HG03066 (cell line): ENCODE measurements at regions not wholly inside any gene's neighbourhood (a gene's known extent, or its start where the extent isn't known, plus 50 kb on each side); places are given as distances from the start of the nearest gene placed in this dataset.

Experiments
- ATAC-seq: cut with Tn5 transposase; IDR thresholded peaks from one replicate; pipeline ENCODE4 v1.9.1; 2021; ENCODE audit warnings: low read depth; ENCODE audit not compliant: unreplicated experiment

GRCh38 chr1:238177960-238178645 lies 287.4 kb upstream of the ZP4 start:
- ATAC-seq, result no peak

GRCh38 chr1:238177351-238177750 lies 286.6 kb upstream of the ZP4 start:
- no peak for ATAC-seq

GRCh38 chr1:238176441-238176840 lies 285.7 kb upstream of the ZP4 start:
- ATAC-seq, result no peak

GRCh38 chr1:238171985-238172384 lies 281.3 kb upstream of the ZP4 start:
- no peak for ATAC-seq

GRCh38 chr1:238161955-238162354 lies 271.2 kb upstream of the ZP4 start:
- ATAC-seq, result no peak

- no peak for ATAC-seq
Measured at GRCh38 chr1:238153939-238154338, 263.2 kb upstream of the ZP4 start.

DNA sequence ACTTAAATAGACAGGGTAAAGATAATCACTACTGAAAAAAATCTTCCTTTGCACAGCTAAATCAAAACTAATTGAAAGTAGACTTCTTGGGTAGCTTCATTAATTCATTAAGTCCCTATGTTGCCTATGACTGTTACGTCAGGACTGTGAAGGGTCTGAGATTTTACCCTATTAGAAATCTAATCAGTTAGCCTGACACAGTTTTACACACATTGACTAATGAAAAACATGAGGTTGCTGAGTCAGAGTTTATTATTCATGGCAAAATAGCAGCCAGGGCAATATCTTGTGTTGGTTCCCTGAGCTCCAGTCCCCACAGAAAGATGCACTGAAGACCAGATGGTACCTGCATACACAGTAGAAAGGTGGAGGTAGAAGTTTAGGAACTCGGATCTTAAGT lies 262.5 kb upstream of the ZP4 start:
- no peak for ATAC-seq

GRCh38 chr1:238152119-238152518 lies 261.4 kb upstream of the ZP4 start:
- no peak for ATAC-seq

GRCh38 chr1:238143038-238143437 lies 252.3 kb upstream of the ZP4 start:
- ATAC-seq, result no peak

DNA sequence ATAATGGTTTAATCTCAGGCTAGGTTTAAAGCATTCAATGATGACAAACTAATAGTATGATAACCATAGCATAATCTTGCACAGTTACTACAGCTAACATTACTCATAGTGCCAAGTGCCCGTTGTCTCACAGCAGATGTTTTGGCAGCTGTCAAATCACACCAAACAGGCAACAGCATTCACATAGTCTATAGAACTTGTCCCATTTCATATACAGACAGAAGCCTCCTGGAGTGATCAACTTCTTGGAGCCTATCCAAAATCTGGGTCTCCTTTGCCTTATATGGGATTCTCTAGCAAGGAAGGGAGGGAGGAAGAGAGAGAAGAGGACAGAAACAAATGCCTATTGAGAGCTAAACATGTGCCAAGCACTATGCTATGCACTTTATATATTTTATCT lies 250.6 kb upstream of the ZP4 start:
- ATAC-seq, result no peak

DNA sequence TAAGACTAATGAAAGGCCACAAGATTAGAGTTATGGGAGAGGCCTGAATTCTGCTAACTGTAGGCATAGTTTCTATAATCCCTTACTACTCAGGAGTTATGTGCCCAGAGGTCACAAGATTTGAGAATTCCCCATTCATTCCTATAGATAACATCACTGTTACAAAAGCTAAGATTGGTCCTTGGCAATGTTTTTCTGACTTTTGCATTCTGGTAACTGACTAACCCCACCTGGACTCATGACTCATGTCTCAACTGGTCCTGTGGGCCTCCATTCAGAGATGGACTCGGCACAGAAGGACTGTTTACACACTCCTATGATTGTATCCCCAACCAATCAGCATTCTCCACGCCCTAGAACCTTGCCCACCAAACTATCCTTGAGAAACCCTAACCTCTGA lies 249.0 kb upstream of the ZP4 start:
- ATAC-seq, result no peak

GRCh38 chr1:238138059-238138626 lies 247.4 kb upstream of the ZP4 start:
- no peak for ATAC-seq

DNA sequence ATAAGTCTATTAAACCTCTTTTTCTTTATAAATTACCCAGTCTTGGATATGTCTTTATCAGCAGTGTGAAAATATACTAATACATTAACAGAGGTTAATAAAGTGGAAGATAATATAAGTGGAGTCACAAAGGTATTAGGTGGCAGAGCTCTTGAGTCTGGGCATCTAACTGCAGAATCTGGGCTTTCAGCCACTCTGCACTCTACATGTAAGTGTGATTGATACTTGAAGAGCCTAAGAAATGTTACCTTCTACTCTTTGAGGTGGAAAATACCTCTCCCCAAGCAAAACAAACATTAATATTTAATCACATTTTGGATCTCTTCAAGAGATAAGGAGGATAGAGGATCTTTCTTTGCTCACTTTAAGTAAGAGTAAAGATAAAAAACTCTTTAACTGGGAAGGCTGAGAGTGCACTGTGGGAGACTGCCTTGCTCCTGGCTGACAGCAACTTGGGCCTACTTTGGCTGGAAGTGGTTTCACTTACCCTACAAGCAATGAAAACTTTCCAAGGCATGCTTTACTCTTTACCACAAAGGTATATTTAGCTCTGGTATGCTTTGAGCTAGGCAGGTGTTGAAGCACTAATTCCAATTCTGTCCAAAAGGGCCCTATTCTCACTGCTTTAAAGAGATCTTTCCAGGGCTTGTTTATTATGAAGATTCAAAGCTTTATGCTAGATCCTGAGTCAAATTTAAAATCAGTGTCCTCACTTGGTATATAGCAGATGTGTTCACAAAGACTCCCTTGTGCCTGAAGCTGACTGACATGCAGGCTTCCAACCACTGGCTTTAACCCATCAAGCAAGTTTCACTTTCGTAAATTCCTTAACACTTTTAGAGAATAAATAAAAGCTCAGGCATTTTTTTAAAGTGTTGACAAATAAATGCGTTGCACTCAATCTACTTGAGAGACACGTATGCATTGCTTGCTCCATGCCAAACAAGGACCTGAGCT lies 245.3 kb upstream of the ZP4 start:
- no peak for ATAC-seq

DNA sequence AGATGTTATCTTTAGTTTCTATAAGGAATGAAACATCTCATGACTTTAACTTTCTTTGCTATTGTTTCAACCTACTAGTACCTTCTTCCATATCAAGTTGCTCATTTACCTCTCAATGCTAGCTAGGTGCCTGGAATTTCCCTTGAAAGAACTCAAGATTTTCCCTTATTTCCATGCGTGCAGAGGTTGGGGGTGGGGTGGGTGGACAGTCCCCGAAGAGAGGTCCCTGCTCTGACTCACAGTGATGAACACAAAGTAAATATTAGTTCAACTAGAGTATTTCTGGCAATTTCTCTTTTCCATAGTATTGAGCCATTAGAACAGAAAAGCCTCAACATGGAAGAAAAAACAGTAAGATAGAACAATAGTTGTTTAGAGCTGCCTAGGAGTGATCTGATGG lies 239.0 kb upstream of the ZP4 start:
- ATAC-seq, result no peak

DNA sequence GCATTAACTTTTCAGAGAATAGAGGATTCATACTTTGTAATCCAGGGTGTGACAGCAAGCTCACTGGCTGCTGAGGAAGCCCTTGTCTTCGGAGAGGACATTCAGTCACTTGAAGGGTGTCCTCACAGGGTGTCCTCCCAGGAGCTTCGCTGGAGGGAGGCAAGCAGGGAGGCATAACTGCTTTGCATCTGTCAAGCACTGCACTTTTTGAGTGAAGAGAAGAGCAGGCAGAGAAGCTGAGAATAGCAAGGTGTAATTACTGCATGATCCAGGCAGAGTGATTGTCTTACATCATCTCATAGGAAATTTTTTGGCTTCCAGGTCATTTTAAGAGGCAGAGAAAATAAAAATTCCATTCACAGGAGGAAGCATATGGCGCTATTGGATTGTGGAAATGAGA lies 232.5 kb upstream of the ZP4 start:
- ATAC-seq, result no peak

DNA sequence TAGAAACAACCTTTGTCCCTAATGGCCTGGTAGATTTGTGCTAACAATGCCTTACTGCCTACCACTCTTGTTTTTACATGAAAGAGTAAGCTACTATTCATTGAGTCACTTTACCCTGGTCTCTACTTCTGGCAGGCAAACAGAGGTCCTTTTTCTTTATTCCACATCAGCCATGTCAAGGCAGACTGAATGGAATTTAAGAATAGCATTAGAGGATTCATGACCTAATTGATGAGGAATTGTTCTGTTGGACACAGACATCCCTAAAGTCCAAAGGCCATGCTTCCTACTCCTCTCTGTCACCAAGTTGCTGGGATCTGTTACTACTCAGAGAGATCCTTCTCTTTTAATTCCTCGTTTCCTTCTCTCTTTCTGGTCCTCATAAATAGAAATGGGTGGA lies 229.1 kb upstream of the ZP4 start:
- no peak for ATAC-seq

- no peak for ATAC-seq
Measured at GRCh38 chr1:238119060-238119459, 228.3 kb upstream of the ZP4 start.

GRCh38 chr1:238115852-238116251 lies 225.1 kb upstream of the ZP4 start:
- no peak for ATAC-seq

GRCh38 chr1:238112952-238113621 lies 222.4 kb upstream of the ZP4 start:
- no peak for ATAC-seq

GRCh38 chr1:238111516-238111915 lies 220.8 kb upstream of the ZP4 start:
- ATAC-seq, result no peak

DNA sequence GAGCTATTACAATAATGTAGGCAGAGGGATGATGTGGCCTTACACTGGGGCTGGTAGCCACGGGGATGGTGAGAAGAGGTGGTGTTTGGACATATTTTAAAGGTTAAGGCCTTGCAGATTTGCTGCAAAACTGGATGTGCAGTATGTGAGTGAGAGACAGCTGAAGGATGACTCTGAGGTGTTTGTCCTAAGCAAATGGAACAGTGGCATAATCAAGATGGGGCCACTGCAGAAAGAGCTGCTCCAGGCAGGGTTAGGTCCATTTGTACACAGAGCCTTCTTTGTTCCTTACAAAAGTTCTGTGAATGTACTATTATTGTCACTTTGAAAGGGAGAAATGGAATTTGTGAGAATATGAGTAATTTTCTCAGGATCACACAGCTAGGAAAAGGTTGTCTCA lies 220.4 kb upstream of the ZP4 start:
- ATAC-seq, result no peak
